GM21528 (cell line): ENCODE measurements at regions not wholly inside any gene's neighbourhood (a gene's known extent, or its start where the extent isn't known, plus 50 kb on each side); places are given as distances from the start of the nearest gene placed in this dataset.

Experiments
- ATAC-seq: cut with Tn5 transposase; IDR thresholded peaks from one replicate; pipeline ENCODE4 v1.9.1; 2021; ENCODE audit warnings: mild to moderate bottlenecking, moderate library complexity; ENCODE audit not compliant: unreplicated experiment, low FRiP score

DNA sequence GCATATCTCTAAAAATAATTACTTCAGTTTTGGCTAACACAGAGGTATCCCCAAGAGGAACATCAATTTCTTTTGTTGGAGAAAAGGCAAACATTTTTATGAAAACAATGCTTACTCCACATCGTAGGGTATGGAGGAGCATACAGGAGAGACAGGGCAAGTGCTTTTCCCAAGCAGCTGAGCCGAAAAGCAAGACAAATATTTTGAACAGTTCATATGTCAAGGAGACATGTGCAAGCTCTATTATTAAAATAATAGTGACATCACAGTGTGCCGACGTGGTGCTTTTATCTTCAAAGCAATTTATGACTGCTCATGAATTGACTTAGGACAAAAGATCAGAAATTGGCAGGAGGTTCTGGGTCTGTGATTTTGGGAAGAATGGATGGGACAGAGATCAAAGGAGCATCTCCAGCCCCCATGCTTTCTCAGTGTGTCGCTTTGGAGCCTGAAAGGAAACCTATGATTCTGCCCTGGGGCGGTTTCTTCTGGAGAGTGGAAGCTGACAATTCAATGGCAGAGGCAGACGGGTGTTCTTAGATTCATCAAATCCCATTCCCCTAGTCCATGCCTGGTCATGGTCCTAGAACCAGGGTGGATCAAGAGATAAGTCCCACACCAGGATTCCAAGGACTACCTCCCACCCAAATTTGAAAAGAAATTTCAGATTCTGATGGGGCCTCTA, 97.1 kb downstream of the JCAD start:
- ATAC-seq = no peak

DNA sequence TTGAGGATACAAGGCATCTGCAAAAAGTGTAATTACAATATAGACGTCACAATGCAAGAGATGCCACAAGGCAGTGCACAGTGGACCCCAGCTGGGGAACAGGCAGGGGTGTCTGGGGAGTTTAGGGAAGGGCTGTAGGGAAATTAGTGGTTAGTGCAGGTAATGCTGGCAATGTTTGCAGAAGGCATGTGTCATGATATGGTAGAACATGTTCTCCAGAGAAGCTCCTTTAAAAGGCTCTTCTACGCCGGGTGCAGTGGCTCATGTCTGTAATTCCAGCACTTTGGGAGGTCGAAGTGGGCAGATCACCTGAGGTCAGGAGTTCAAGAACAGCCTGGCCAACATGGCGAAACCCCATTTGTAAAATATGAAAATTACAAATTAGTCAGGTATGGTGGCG, 98.0 kb downstream of the JCAD start:
- ATAC-seq = no peak

DNA sequence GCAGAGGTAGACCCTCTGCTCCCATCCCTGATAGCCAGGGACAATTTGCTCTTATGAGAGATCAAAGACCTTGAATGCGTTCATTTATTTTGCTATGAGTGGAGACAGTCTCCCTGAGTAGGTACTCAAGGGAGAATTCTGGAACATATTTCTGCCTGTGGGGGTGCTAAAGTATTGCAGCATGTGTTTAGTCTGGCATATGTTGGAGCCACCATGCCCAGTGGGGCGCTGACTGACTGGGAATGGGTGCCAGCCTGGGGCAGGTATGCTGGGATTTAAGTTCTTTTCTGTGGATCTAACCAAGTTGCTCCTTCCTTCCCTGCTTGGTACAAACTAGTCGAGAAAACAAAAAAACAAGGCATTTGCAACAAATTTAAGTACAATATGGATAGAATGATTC, 99.1 kb downstream of the JCAD start:
- no peak for ATAC-seq

DNA sequence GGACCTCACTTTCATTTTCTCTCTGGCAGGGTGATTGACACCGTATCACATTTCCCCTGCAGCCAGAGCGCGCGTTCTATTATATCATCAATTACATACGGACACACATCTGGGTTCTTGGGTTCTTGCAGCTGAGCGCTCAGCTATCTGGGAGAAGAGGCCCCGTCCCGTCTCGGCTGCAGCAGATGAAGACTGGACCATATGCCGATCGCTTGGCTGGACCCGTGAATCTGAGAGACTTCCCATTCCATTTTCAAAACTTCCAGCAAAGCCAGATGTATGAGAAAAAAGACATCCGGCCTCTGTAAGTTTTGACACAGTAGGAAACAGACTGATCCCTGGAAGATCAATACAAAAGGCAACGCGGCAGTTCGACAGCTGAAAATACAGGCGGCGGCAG, 99.8 kb downstream of the JCAD start:
- ATAC-seq = no peak

DNA sequence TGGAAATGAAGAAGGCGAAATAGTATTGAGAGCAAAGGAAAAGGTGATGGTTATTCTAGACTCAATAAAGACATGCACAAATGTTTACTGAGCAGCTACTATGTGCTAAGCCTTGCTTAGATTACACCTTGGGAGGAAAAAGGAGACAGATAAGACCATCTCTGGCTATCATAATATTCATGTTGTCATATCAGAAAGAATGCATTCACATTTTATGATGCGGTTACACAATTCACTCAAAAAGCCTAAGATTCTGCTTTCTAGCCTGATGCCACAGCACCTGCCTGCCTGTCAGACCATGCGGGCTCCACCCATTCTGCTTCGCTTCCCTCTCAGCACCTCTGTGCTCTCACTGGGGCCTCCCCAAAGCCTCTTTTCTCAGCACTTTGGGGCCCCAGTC, 100.9 kb downstream of the JCAD start:
- no peak for ATAC-seq

DNA sequence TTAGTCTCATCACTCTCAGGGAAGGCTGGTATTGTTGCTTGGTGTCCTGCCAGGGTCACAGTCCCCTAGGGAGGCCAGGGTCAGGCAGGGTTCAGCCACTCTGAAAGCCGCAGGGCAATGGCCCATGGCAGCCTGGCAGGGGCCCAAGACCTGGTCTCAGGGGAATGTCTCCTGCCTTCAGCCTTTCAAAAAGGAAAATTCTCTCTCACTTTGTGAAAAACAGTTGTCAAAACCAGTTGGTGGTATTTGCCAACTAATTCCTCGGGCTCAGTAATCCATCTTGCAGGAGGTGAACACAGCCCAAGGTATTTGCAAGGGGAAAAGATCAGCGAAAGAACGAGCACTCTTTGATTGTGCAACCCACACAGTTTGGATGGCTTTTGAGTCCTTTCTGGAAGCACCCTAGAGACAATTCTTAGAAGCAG, 101.5 kb downstream of the JCAD start:
- no peak for ATAC-seq

DNA sequence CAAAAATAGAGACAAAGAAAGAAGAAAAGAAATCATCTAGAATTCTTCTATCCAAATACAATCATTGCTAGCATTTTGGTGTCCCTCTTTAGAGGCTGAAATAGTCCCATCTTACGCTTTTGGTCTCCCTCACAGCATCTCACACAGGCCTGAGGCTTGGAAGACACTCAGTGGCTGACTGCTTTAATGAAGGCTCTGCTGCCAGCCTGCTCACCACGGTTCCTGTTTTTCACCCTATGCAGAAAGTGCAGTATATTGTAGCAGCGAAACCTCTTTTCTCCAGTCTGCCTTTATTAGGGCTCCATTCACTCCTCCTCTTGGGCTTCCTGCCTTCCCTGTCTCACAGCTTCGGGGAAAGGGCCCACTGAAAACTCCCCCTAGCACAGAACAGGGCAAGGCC, 102.2 kb downstream of the JCAD start:
- no peak for ATAC-seq

DNA sequence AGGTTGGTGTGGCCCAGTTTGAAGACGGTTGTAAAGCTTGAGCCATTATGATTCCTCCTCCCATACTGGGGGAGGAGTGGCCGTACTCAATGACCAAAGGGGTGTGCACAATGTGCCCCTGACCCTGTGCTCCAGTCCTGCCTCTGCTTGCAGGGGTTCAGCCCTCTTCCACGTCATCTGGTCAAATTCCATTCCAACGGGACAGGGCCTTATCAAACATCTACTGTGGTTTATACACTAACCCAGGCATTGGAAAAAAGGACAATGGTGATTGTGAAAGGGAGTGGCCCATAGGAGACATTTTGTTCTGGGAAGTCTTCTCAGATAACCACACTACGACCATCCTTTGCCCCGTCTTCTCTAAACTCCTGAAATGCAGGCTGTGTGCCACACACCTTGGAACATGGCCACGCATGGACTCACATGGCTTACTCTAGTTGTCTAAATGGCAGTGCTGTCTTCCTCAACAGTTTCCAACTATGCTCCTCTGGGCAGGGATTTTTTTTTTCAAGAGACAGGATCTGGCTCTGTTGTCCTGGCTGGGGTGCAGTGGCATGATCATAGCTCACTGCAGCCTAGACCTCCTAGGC, 103.0 kb downstream of the JCAD start:
- ATAC-seq = no peak

DNA sequence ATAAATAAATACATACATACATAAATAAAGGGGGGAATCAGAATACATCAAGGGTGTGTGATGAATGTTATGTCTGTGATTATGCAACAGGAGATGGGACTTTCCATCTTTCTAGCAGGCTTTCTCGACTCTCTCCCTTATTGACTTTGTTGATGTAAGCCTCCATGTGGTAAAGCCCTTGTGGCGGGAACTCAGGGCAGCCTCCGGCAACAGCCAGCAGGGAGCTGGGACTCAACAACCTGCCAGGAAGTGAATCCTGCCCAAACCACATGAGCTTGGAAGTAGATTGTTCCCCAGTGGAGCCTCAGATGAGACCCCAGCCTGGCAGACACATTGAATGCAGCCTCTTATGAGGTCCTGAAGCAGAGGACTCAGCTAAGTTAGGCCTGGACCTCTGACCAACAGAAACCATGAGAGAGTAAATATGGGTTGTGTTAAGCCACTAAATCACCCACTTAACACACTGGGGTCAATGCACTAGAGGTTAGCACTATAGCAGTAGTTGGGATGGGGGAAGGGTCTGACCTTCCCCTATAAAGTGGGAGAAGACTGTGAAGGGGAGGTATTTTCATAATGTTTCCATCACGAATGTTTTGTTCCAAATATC, 104.0 kb downstream of the JCAD start:
- ATAC-seq = no peak

DNA sequence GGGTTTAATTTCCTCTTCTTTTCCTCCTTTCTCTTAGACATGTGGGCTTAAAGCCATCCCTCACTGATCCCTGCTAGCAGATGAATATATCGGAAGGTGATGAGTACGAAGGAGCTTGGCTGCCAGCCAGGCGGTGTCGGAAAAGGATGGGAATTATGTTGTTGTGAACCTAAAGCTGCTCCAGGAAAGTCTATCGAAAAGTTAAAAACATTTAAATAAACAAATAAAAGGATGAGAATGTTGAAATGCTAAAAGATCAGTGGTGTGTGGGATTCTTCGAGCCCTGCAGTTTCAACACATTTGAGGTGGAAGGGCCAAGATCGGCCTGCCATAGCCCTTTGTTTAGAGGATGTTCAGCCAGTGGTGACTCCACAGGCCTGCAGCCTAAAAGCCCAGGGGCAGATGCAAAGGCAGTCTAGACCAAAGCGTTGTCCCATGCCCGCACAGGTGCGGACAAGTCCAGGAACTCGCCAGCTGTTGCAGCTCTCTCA, 107.9 kb downstream of the JCAD start:
- ATAC-seq = no peak

DNA sequence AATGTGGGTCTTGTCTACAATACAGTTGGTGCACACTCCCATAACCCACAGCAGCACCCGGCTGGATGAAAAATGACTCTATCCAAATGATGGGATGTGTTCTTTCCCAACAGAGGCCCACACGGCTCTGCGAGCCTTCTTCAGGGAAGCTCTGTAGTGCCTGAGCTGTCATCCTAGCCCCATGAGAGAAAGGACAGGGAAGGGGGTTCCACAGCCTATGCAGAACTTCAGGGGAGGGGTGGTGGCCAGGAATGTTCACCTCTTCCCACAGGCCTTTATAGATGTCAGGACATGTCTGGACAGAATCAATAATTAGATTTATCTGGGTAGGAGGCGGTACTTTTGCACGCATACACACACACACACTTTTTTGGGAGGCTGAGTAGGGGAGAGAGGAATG, 109.0 kb downstream of the JCAD start:
- ATAC-seq = no peak

DNA sequence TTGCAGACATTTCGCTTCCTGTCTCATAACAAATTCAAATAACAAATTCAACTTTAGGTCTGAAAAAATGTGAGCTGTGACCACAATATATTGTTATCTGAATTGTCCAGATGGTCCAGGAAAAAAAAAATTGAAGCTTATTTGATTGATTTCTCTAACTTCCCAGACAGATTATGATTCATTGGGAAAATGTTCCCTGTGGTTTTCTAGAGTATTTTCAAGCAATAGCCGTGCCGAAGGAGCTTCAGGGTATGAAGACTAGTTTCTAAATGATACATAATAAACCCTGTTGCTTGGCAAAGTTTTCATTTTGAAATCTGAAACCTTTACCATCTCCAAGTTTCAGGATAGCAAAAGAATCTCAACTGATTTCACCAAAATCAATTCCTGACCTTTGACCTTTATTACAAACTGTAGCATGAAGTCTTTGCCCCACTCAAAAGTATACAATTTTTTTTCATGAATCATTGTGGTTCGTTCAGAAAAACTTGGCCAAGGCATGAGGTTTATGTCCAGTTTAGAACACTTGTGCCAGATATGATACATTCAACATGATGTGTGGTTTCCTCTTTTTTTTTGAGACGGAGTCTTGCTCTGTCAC, 109.9 kb downstream of the JCAD start:
- ATAC-seq = no peak

DNA sequence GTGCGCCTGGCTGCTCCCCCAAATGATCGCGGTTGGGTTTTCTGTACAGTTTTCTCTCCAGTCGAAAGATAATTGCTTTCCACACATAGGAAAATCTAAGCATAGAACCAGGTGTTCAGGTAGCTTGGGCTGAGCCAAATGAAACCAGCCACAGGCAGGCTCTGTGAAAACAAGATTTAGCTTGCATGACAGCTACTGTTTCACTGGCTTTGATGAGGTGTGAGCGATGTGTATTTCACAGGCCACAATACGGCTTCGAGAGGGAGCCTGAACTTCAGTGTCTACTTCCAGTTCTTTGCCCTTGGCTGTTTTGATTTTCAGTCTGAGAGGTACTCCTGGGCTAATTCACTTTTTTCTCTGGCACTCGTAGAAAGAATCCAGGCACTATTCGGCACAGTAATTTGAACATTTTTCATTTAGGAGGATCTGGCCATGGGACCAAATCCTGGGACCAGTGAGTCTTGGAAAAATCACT, 110.5 kb downstream of the JCAD start:
- ATAC-seq = no peak

DNA sequence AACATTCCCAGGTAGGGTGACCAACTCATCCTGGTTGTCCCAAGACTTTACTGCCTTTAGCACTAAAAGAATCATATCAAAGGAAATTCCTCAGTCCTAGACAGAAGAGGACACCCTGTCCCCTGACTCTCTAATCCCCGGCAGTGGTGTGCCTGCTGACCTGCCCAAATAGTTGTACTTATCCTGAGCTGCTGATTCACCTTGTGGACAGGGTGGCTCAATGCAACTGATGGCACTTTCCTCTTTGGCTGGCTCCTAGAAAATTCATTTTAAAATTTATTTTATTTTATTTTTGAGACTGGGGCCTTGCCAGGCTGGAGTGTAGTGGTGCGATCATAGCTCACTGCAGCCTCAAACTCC, 111.7 kb downstream of the JCAD start:
- ATAC-seq = no peak

DNA sequence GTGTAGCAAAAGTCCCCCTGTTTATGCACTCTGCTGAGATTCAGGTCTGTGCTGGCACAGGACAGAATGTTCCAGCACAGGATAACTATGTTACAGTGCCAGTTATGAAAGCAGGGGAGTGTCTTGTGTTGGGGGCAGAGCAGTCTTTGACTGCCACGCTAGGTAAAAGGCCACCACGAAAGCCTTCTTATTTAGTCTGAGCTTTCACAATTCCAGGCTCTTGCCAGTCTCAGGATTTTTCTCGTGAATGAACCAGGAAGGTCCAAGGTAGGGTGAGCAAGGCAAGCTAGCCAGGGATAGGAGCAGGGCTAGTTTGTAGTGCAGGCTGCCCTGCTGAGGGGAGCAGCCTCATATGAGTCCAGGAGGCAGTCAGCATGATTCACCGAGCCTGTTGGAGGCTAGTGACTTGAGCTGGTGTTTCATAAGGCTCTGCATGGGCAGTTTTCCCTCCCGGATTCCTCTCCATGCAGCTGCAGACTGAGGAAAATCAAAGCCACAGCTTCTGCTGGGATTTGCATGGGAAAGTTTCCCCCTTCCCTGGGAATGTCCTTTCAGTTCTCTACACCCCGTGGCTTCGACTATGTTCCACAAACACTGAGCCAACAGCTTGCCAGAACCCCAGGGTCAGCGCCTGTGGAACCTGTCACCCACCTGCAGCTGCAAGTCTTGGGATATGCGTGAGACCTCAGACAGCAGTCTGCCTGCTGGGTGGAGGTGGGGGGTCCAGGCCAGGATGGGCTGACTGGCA, 112.3 kb downstream of the JCAD start:
- no peak for ATAC-seq

DNA sequence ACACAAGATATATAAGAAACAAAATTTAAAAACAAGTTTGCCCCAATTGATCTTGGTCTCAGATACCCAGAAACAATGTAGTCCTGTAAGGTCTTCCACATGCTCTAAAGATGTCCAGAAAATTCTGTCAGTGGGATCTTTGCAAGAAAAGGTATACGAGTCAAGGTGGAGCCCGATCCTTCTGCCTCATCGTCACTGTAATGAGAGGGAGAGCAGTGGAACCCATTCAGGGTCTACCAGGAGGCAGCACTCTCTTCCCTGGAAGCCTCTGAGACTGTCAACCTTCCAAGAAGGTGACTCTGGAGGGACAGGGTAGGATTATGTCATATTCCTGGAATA, 112.8 kb downstream of the JCAD start:
- ATAC-seq = no peak

DNA sequence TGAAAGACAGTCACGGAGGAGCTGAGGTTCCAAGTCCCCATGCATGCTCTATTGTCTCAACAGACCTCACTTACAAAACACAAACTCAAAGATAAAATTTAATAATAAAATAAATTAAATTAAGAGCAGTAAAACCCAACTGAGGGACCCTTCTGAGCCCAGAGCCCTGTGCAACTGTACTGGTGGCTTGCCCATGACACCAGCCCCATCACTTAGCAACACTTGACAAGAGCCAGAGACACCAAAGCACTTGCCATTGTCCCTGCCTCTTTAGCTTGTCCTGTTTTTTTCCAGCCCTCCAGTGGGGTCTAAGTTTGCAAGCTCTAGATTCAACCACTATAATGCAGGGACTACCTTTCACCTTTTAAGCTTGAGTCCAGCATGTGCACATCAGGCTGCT, 117.9 kb downstream of the JCAD start:
- ATAC-seq = no peak

DNA sequence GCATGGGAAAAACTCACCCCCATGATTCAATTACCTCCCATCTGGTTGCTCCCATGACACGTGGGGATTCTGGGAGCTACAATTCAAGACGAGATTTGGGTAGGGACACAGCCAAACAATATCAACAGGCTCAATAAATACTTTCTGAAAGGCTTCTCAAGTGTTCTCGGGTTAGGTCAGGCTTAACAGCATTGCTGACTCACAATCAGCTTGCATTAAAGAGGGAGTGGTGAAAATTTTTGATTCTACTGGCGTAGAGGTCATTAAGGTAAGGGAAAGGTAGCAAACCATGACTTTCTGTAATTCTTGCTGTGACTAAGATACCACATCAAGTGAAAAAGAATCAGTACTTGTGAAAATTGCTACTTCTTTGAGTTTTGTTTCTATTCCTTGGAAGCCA, 126.4 kb downstream of the JCAD start:
- no peak for ATAC-seq

DNA sequence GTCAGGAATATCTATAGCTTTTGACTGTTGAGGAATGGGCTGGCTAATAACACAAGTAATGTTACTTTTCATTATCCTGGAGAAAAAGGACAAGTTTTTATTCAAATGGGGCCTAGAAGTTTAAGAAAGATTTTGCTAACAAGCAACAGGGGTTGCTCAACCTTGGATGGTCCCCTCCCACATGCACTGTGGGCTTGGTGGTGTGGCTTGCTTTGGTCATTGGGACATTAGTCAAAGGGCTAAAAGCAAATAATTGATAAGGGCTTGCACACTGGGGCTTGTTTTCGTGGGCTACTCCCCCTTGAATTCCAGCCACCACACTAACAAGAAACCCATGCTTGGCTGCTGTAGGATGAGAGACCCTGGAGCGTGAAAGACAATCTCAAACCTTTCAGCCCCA, 127.6 kb downstream of the JCAD start:
- ATAC-seq = no peak

DNA sequence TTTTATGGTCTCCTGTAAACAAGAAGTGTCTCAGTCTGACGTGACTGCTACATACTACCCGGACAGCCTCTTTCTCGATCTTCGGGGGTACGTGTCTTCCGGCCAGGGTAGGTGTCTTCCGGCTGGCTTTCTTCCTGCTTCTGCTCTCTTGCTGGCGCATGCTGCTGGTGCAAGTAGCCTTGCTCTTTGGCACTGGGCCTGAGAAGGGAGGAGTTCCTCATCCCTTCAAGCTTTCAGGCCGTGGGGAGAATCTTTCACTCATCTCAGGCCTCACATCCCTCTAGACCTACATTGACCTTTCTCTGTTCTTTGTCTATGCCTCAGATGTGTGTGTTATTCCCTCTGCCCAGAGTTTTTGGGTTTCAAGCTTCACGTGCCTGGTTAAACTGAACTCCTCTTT, 130.4 kb downstream of the JCAD start:
- no peak for ATAC-seq

DNA sequence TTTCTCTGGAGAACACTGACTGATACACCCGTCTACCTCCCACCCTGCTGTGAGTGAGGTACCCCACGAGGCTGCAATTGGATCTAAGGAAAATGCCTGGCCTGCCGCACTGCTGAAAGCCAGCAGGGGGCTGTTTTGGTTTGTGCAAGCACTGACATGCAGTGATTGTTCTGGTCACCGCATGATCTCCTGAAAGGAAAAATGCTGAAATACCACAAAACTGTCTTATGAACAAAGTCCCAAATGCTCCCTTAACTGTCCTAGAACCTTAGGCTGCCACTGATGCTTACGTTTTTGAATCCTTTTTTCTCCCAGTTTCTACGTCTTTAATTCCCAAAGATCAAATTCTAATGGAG, 132.7 kb downstream of the JCAD start:
- ATAC-seq = no peak
